OCI-LY7 (cell line): ENCODE measurements at regions not wholly inside any gene's neighbourhood (a gene's known extent, or its start where the extent isn't known, plus 50 kb on each side); places are given as distances from the start of the nearest gene placed in this dataset.

ENCODE experiments used
- CTCF ChIP-seq: fragments of 200-600 bp; sonication (generic); conservative IDR thresholded peaks from 2 replicates; pipeline ENCODE4 v1.5.1; 2014; ENCODE audit warnings: mild to moderate bottlenecking, antibody characterized with exemption, low read length, moderate library complexity, mixed read lengths
- EZH2phosphoT487 ChIP-seq: fragments of 200-600 bp; sonication (generic); IDR thresholded peaks from 2 replicates; pipeline ENCODE4 v1.6.1; 2018; ENCODE audit warnings: low read depth, borderline replicate concordance, mild to moderate bottlenecking, mixed run types, antibody characterized with exemption, low read length, moderate library complexity, mixed read lengths

- TF ChIP-seq CTCF (no peak), EZH2phosphoT487 (no peak)
Observed at GRCh38 chr1:172885411-172885810, 165.3 kb downstream of the TNFSF18 start.
